Smooth muscle cell (in vitro differentiated cells): ENCODE measurements at regions not wholly inside any gene's neighbourhood (a gene's known extent, or its start where the extent isn't known, plus 50 kb on each side); places are given as distances from the start of the nearest gene placed in this dataset.

Experiments
- DNase-seq: peaks from one replicate; lab custom pipeline; 2025; ENCODE audit not compliant: unreplicated experiment; lab: John Stamatoyannopoulos, UW
- H2AFZ ChIP-seq: fragments of 200-600 bp; sonication (generic); 2 replicates; pipeline ENCODE4 v1.6.0; 2016; ENCODE audit warnings: antibody characterized with exemption, low read depth, mild to moderate bottlenecking
- H3F3A ChIP-seq: fragments of 200-600 bp; sonication (generic); 2 replicates; pipeline ENCODE4 v1.6.0; 2017; ENCODE audit warnings: antibody characterized with exemption, low read depth
- H3K27ac ChIP-seq: fragments of 200-600 bp; sonication (generic); 2 replicates; pipeline ENCODE4 v1.5.1; 2016; ENCODE audit warnings: low read depth, mild to moderate bottlenecking
- H3K27me3 ChIP-seq: fragments of 200-600 bp; sonication (generic); 2 replicates; pipeline ENCODE4 v1.6.1; 2016; ENCODE audit warnings: low read depth, mild to moderate bottlenecking
- H3K36me3 ChIP-seq: fragments of 200-600 bp; sonication (generic); 2 replicates; pipeline ENCODE4 v1.5.1; 2016; ENCODE audit warnings: low read depth
- H3K4me1 ChIP-seq: fragments of 200-600 bp; sonication (generic); 2 replicates; pipeline ENCODE4 v1.5.1; 2016; ENCODE audit warnings: low read depth
- H3K4me2 ChIP-seq: fragments of 200-600 bp; sonication (generic); 2 replicates; pipeline ENCODE4 v1.6.0; 2016; ENCODE audit warnings: mild to moderate bottlenecking
- H3K4me3 ChIP-seq: fragments of 200-600 bp; sonication (generic); 2 replicates; pipeline ENCODE4 v1.5.1; 2016; ENCODE audit warnings: mild to moderate bottlenecking
- H3K79me2 ChIP-seq: fragments of 200-600 bp; sonication (generic); 2 replicates; pipeline ENCODE4 v1.6.0; 2016; ENCODE audit warnings: low read depth, mild to moderate bottlenecking
- H3K9ac ChIP-seq: fragments of 200-600 bp; sonication (generic); 2 replicates; pipeline ENCODE4 v1.6.0; 2016; ENCODE audit warnings: low read depth
- H3K9me3 ChIP-seq: fragments of 200-600 bp; sonication (generic); replicated peaks from 2 replicates; pipeline ENCODE4 v1.5.1; 2016; ENCODE audit warnings: low read depth
- H4K20me1 ChIP-seq: fragments of 200-600 bp; sonication (generic); 2 replicates; pipeline ENCODE4 v1.6.0; 2016; ENCODE audit warnings: low read depth
- CTCF ChIP-seq: fragments of 200-600 bp; sonication (generic); IDR thresholded peaks from 2 replicates; pipeline ENCODE4 v1.5.1; 2017; ENCODE audit warnings: borderline replicate concordance, mild to moderate bottlenecking, antibody characterized with exemption; ENCODE audit not compliant: insufficient read depth, poor library complexity, severe bottlenecking
- WGBS: methylation state at CpG from one replicate; pipeline ENCODE4 v1.1.7; 2016; ENCODE audit warnings: low lambda C conversion rate; 5-methylcytosine and 5-hydroxymethylcytosine counted together

GRCh38 chr3:28847736-28848135 is 433.1 kb upstream of the RBMS3 start:
- whole genome bisulfite sequencing, result 79% methylated on average over 4 of the region's 4 CpGs

GRCh38 chr3:28850186-28850585 is 430.7 kb upstream of the RBMS3 start:
- Histone ChIP-seq H3F3A (no peaks in the 10 kb centered on the region), H3K79me2 (no peaks in the 10 kb centered on the region), H3K9ac (no peak overlapping the region), H3K4me3 (no peak overlapping the region), H3K36me3 (no peaks in the 10 kb centered on the region), H3K9me3 (no peaks in the 10 kb centered on the region), H3K4me1 (no peaks in the 10 kb centered on the region), H3K27me3 (no peaks in the 10 kb centered on the region), H2AFZ (no peak overlapping the region), H4K20me1 (no peaks in the 10 kb centered on the region), H3K4me2 (no peak overlapping the region), H3K27ac (no peak overlapping the region)
- 82% methylated on average over 1 of the region's 1 CpG for WGBS
- TF ChIP-seq CTCF, result no peak
- DNase-seq, result no peak

More at GRCh38 chr3:28847736-28848135, 433.1 kb upstream of the RBMS3 start:
- H3F3A ChIP-seq, result no peaks in the 10 kb centered on the region
- no peaks in the 10 kb centered on the region for H3K36me3 ChIP-seq
- H3K9ac ChIP-seq, result no peak overlapping the region
- no peak for DNase-seq
- no peaks in the 10 kb centered on the region for H3K79me2 ChIP-seq
- H3K4me3 ChIP-seq, result no peak overlapping the region
- no peak overlapping the region for H3K27ac ChIP-seq
- no peak overlapping the region for H3K4me2 ChIP-seq
- no peaks in the 10 kb centered on the region for H3K9me3 ChIP-seq
- no peak overlapping the region for H2AFZ ChIP-seq
- H3K27me3 ChIP-seq, result no peaks in the 10 kb centered on the region
- no peaks in the 10 kb centered on the region for H4K20me1 ChIP-seq
- H3K4me1 ChIP-seq, result no peaks in the 10 kb centered on the region
- no peak for TF ChIP-seq CTCF

GRCh38 chr3:28853830-28854229 is 427.0 kb upstream of the RBMS3 start:
- H2AFZ ChIP-seq, result no peak overlapping the region
- H4K20me1 ChIP-seq, result no peaks in the 10 kb centered on the region
- H3K9ac ChIP-seq, result no peak overlapping the region
- no peak for DNase-seq
- H3K27me3 ChIP-seq, result no peaks in the 10 kb centered on the region
- H3K9me3 ChIP-seq, result no peaks in the 10 kb centered on the region
- H3K36me3 ChIP-seq, result no peaks in the 10 kb centered on the region
- 34% methylated on average over 1 of the region's 1 CpG for WGBS
- H3K4me1 ChIP-seq, result no peaks in the 10 kb centered on the region
- H3K4me2 ChIP-seq, result no peak overlapping the region
- peak; percentile 10 for TF ChIP-seq CTCF
- no peaks in the 10 kb centered on the region for H3K79me2 ChIP-seq
- peaks cover 16% of the 10 kb centered on the region for H3F3A ChIP-seq
- H3K4me3 ChIP-seq, result no peak overlapping the region
- no peak overlapping the region for H3K27ac ChIP-seq

GRCh38 chr3:28856796-28857195 is 424.1 kb upstream of the RBMS3 start:
- Histone ChIP-seq H3K79me2 (no peaks in the 10 kb centered on the region), H3K4me1 (no peaks in the 10 kb centered on the region), H2AFZ (peak overlapping the region; percentile 42), H4K20me1 (no peaks in the 10 kb centered on the region), H3K9me3 (no peaks in the 10 kb centered on the region), H3K9ac (no peak overlapping the region), H3K27me3 (no peaks in the 10 kb centered on the region), H3K4me3 (no peak overlapping the region), H3K4me2 (no peak overlapping the region), H3K27ac (peak overlapping the region; percentile 17), H3F3A (peaks cover 16% of the 10 kb centered on the region), H3K36me3 (no peaks in the 10 kb centered on the region)
- WGBS, result 84% methylated on average over 3 of the region's 3 CpGs
- DNase-seq, result no peak
- TF ChIP-seq CTCF, result no peak
